Thyroid gland (tissue), 4 donors: ENCODE measurements at regions not wholly inside any gene's neighbourhood (a gene's known extent, or its start where the extent isn't known, plus 50 kb on each side); places are given as distances from the start of the nearest gene placed in this dataset.

Source experiments
- POLR2A ChIP-seq, 2 donors: fragments of 450-650 bp; IDR thresholded peaks; one replicate each; pipeline ENCODE4 v1.6.1; 2017; ENCODE audit warnings: antibody characterized with exemption in 2 of 2, mild to moderate bottlenecking in 2 of 2, moderate library complexity in 1 of 2
- TF ChIP-seq, protein P1 (sequence below), 6 experiments: fragments of 200-600 bp in 3 of 6; fragments of 450-650 bp in 3 of 6; sonication (generic) in 3 of 6; IDR thresholded peaks; one replicate each; pipeline ENCODE4 v1.5.1; 2016 to 2019; ENCODE audit warnings: antibody characterized with exemption in 6 of 6, mild to moderate bottlenecking in 2 of 6, inconsistent platforms in 1 of 6, moderate library complexity in 1 of 6

- TF ChIP-seq, protein P1, sequence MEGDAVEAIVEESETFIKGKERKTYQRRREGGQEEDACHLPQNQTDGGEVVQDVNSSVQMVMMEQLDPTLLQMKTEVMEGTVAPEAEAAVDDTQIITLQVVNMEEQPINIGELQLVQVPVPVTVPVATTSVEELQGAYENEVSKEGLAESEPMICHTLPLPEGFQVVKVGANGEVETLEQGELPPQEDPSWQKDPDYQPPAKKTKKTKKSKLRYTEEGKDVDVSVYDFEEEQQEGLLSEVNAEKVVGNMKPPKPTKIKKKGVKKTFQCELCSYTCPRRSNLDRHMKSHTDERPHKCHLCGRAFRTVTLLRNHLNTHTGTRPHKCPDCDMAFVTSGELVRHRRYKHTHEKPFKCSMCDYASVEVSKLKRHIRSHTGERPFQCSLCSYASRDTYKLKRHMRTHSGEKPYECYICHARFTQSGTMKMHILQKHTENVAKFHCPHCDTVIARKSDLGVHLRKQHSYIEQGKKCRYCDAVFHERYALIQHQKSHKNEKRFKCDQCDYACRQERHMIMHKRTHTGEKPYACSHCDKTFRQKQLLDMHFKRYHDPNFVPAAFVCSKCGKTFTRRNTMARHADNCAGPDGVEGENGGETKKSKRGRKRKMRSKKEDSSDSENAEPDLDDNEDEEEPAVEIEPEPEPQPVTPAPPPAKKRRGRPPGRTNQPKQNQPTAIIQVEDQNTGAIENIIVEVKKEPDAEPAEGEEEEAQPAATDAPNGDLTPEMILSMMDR (IDR thresholded peaks at IDR 0.05) = no peak
- TF ChIP-seq POLR2A (IDR thresholded peaks at IDR 0.05) = no peak
Observed at GRCh38 chr17:68660302-68660701, 59.1 kb upstream of the FAM20A start.
